Kidney epithelial cell (primary cell): ENCODE measurements at regions not wholly inside any gene's neighbourhood (a gene's known extent, or its start where the extent isn't known, plus 50 kb on each side); places are given as distances from the start of the nearest gene placed in this dataset.

ENCODE experiments used
- DNase-seq: peaks from one replicate; pipeline ENCODE4 v3.0.0-alpha.2; 2010; ENCODE audit warnings: low read depth
- H3K27me3 ChIP-seq: 2 replicates; pipeline ENCODE4 v1.6.0; 2011; ENCODE audit warnings: low read length; ENCODE audit not compliant: control insufficient read depth, insufficient read depth
- H3K36me3 ChIP-seq: 2 replicates; pipeline ENCODE4 v1.5.1; 2011; ENCODE audit warnings: low read length; ENCODE audit not compliant: control insufficient read depth, insufficient read depth
- H3K4me3 ChIP-seq: 2 replicates; pipeline ENCODE4 v1.5.1; 2011; ENCODE audit warnings: low read depth, mild to moderate bottlenecking, control low read depth, low read length
- TF ChIP-seq, protein P1 (sequence below): IDR thresholded peaks from 2 replicates; pipeline ENCODE4 v1.5.1; 2011; ENCODE audit warnings: mild to moderate bottlenecking, moderate library complexity, low read length, control low read depth, inconsistent platforms; ENCODE audit not compliant: insufficient read depth, poor library complexity, severe bottlenecking

DNA sequence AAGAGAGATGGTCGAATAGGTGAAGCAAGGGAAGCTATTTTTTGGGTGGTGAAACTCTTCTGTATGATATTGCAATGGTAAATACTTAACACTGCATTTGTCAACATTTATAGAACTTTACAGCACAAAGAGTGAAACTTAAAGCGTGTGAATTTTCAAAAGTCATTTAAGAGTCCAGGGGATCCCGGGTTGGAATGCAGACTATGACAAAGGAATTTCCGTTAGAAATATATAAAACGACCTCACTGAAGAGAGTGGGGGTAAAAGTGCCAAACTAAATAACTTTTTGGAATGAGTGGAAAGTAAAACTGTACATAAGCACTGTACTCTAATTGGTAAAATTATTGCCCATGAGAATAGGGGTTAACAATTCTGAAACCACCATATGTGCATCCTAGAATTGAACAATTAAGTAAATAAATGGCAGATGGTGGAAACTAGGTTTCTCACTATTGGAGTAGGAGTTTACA lies 191.0 kb upstream of the FN1 start:
- no peak for DNase-seq
- H3K27me3 ChIP-seq, result no peaks in the 10 kb centered on the region
- H3K36me3 ChIP-seq, result no peaks in the 10 kb centered on the region
- TF ChIP-seq, protein P1, sequence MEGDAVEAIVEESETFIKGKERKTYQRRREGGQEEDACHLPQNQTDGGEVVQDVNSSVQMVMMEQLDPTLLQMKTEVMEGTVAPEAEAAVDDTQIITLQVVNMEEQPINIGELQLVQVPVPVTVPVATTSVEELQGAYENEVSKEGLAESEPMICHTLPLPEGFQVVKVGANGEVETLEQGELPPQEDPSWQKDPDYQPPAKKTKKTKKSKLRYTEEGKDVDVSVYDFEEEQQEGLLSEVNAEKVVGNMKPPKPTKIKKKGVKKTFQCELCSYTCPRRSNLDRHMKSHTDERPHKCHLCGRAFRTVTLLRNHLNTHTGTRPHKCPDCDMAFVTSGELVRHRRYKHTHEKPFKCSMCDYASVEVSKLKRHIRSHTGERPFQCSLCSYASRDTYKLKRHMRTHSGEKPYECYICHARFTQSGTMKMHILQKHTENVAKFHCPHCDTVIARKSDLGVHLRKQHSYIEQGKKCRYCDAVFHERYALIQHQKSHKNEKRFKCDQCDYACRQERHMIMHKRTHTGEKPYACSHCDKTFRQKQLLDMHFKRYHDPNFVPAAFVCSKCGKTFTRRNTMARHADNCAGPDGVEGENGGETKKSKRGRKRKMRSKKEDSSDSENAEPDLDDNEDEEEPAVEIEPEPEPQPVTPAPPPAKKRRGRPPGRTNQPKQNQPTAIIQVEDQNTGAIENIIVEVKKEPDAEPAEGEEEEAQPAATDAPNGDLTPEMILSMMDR, result no peak
- H3K4me3 ChIP-seq, result no peak overlapping the region

DNA sequence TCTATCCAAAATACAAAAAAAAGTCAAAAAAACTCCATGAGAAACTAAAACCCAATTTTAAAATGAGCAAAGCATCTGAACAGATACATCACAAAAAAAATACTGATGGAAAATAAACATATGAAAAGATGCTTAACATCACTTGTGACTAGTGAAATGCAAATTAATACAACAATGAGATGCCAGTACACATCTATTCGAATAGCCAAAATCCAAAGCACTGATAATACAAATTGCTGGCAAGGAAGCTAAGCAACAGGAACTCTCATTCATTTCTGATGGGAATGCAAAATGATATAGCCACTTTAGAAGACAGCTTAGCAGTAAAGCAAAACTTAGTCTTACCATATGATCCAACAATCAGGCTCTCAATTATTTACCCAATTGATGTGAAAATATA lies 190.2 kb upstream of the FN1 start:
- TF ChIP-seq, protein P1, result no peak

DNA sequence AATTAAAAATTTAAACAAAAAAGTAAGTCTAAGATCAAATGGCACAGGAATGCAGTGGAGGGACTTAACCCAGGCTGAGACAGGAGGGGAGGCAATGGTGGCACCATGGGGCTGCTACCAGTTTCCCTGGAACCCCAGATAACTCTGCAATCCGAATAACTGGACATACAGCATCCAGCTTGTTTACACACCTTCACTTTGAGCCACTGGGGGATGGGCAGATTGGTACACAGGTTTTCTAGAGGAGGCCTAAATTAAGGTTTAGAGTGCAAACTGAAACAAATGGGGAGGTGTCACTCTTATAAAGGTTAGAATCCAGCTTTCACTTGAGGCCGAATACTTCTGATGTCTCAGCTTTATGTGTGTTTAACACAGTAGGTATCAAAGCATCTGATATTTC lies 189.3 kb upstream of the FN1 start:
- H3K27me3 ChIP-seq, result no peaks in the 10 kb centered on the region
- no peaks in the 10 kb centered on the region for H3K36me3 ChIP-seq
- H3K4me3 ChIP-seq, result no peak overlapping the region
- TF ChIP-seq, protein P1, result no peak
- no peak for DNase-seq

More for the DNA sequence above, 190.2 kb upstream of the FN1 start:
- no peak overlapping the region for H3K4me3 ChIP-seq
- no peaks in the 10 kb centered on the region for H3K27me3 ChIP-seq
- no peaks in the 10 kb centered on the region for H3K36me3 ChIP-seq
- no peak for DNase-seq

DNA sequence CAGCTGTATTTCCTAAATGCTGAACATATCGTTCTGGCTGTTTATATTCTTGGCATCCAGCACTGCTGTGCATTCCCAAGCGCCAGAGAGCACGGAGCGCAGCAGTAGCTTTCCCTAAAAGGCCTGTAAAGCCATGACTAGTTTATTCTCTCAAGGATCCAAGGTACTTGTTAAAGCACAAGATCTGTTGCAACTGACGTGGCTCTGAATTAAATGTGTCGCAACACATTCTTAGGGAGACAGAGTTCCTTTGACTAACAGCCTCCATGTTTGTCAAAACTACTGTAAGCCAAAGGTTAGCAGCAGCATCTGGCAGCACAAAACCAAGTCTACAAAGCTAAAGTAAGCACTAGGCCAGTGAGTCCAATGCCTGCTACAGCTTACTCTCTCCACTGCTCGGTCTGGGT lies 188.6 kb upstream of the FN1 start:
- TF ChIP-seq, protein P1, result no peak
- H3K27me3 ChIP-seq, result no peaks in the 10 kb centered on the region
- H3K4me3 ChIP-seq, result no peak overlapping the region
- H3K36me3 ChIP-seq, result no peaks in the 10 kb centered on the region
- DNase-seq, result no peak

DNA sequence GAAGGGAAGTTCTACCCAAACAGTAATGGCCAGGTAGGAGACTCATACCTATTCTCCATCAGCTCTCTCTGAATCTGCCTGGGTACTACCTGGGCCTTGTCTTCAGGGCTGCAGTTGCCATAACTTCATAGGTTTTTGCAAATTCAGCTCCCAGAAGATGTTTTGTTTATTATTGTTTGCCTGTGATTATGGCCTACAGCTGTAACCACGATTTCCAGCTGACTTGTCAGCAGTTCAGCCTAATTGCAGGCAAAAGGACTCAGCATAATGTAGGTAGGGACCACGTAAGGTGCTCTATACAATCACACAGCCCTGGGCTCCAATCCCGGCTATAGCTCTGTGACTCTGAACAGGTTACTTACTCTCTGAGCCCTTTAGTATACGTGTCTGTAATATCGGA lies 187.0 kb upstream of the FN1 start:
- no peak for DNase-seq
- TF ChIP-seq, protein P1, result no peak
- no peaks in the 10 kb centered on the region for H3K27me3 ChIP-seq

DNA sequence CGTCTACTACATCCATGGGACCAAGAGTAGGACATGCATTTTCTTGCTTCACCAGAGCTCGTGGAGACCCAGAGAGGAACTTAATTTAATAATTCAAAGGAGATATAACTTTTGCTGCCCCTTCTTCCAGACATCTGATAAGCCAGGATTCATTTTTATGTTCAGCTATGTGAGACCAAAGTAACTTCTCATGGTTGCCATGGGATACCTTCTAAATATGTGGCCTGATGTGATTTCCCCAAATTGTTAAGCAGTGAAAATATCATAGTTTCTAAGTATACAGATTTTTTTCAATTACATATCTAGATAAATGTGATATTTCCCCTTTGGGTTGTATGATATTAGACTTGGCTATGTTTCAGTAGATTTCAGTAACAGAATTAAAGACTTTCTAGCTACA lies 185.5 kb upstream of the FN1 start:
- TF ChIP-seq, protein P1, result no peak
- Histone ChIP-seq H3K4me3 (no peak overlapping the region), H3K27me3 (no peaks in the 10 kb centered on the region), H3K36me3 (no peaks in the 10 kb centered on the region)
- DNase-seq, result no peak

More for the DNA sequence above, 187.0 kb upstream of the FN1 start:
- H3K4me3 ChIP-seq, result no peak overlapping the region
- H3K36me3 ChIP-seq, result no peaks in the 10 kb centered on the region
